Panc1 (cell line): ENCODE measurements at regions not wholly inside any gene's neighbourhood (a gene's known extent, or its start where the extent isn't known, plus 50 kb on each side); places are given as distances from the start of the nearest gene placed in this dataset.

ENCODE experiments used
- SIN3A ChIP-seq: IDR thresholded peaks from 2 replicates; pipeline ENCODE4 v1.6.1; 2012; ENCODE audit warnings: low read depth, mild to moderate bottlenecking, low read length, moderate library complexity, borderline replicate concordance; ENCODE audit not compliant: insufficient read depth
- TCF7L2 ChIP-seq: IDR thresholded peaks from 2 replicates; pipeline ENCODE4 v1.6.1; 2011; ENCODE audit warnings: mild to moderate bottlenecking, low read depth, low read length, inconsistent platforms
- TF ChIP-seq, protein P1 (sequence below), 2 experiments: IDR thresholded peaks; 2 replicates each; pipeline ENCODE4 v1.6.1; 2011 to 2012; ENCODE audit warnings: low read depth in 2 of 2, control low read depth in 1 of 2, low read length in 1 of 2, mild to moderate bottlenecking in 1 of 2, moderate library complexity in 1 of 2; ENCODE audit not compliant: insufficient read depth in 1 of 2
- TF ChIP-seq, protein P2 (sequence below): fragments of 450-650 bp; IDR thresholded peaks from 2 replicates; pipeline ENCODE4 v1.5.1; 2017; ENCODE audit warnings: mild to moderate bottlenecking

DNA sequence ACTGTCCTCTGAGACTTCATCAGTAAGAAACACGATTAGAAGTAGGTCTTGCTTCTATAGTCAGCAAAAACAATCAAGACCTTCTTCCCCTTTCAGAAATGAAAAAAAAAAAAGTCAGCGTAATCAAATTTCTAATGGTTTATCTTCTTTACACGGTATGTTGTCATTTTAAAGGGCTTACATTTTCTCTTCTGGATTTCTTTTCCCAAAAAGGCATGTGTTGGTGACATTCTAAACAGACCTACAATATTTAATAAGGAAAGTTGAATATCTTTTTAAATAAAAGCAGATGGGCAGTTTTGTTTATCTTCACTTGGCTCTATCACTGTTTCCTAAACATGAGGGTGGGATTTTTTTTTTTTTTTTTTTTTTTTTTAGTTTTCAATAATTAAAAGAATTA lies 197.3 kb upstream of the ADAMTS9 start:
- TF ChIP-seq, protein P1, sequence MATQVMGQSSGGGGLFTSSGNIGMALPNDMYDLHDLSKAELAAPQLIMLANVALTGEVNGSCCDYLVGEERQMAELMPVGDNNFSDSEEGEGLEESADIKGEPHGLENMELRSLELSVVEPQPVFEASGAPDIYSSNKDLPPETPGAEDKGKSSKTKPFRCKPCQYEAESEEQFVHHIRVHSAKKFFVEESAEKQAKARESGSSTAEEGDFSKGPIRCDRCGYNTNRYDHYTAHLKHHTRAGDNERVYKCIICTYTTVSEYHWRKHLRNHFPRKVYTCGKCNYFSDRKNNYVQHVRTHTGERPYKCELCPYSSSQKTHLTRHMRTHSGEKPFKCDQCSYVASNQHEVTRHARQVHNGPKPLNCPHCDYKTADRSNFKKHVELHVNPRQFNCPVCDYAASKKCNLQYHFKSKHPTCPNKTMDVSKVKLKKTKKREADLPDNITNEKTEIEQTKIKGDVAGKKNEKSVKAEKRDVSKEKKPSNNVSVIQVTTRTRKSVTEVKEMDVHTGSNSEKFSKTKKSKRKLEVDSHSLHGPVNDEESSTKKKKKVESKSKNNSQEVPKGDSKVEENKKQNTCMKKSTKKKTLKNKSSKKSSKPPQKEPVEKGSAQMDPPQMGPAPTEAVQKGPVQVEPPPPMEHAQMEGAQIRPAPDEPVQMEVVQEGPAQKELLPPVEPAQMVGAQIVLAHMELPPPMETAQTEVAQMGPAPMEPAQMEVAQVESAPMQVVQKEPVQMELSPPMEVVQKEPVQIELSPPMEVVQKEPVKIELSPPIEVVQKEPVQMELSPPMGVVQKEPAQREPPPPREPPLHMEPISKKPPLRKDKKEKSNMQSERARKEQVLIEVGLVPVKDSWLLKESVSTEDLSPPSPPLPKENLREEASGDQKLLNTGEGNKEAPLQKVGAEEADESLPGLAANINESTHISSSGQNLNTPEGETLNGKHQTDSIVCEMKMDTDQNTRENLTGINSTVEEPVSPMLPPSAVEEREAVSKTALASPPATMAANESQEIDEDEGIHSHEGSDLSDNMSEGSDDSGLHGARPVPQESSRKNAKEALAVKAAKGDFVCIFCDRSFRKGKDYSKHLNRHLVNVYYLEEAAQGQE (IDR thresholded peaks at IDR 0.05; ENCODE audit: insufficient read depth in 1 of 2, low read depth in 2 of 2, low read length in 1 of 2), result no peak
- TF ChIP-seq, protein P2, sequence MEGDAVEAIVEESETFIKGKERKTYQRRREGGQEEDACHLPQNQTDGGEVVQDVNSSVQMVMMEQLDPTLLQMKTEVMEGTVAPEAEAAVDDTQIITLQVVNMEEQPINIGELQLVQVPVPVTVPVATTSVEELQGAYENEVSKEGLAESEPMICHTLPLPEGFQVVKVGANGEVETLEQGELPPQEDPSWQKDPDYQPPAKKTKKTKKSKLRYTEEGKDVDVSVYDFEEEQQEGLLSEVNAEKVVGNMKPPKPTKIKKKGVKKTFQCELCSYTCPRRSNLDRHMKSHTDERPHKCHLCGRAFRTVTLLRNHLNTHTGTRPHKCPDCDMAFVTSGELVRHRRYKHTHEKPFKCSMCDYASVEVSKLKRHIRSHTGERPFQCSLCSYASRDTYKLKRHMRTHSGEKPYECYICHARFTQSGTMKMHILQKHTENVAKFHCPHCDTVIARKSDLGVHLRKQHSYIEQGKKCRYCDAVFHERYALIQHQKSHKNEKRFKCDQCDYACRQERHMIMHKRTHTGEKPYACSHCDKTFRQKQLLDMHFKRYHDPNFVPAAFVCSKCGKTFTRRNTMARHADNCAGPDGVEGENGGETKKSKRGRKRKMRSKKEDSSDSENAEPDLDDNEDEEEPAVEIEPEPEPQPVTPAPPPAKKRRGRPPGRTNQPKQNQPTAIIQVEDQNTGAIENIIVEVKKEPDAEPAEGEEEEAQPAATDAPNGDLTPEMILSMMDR, result no peak
- no peak for TF ChIP-seq TCF7L2
- TF ChIP-seq SIN3A, result no peak
